Hematopoietic multipotent progenitor cell treated with erythropoietin and hydrocortisone succinate and interleukin-3 and kit ligand, for 6 days (in vitro differentiated cells): ENCODE measurements at regions not wholly inside any gene's neighbourhood (a gene's known extent, or its start where the extent isn't known, plus 50 kb on each side); places are given as distances from the start of the nearest gene placed in this dataset.
"Not testable (repeated sequence)": the region's sequence is repeated elsewhere in the genome, so short reads cannot be mapped to it uniquely, and the experiment has no call there.

ENCODE experiments used
- DNase-seq: peaks from one replicate; pipeline ENCODE4 v3.0.0-alpha.2; 2015

DNA sequence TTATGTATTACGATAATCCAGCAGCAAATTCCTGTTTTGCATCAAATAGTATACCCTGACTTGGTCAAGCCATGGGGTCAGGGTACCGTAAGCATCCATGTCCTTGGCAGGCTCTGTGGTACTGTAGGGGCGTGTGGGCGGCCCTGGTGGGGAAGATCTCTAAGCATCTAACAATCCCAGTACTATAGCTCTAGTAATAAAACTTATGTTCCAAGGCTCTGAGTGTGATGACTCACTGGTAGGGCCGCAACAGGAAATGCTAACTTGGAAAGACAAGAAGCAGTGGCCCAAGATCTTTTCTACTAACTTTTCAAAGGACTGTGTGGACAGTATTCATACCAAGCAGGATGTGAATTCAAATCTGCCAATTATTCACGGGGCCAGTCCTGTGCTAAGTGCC lies 63.8 kb downstream of the CLEC18A start:
- not testable (repeated sequence) for DNase-seq

DNA sequence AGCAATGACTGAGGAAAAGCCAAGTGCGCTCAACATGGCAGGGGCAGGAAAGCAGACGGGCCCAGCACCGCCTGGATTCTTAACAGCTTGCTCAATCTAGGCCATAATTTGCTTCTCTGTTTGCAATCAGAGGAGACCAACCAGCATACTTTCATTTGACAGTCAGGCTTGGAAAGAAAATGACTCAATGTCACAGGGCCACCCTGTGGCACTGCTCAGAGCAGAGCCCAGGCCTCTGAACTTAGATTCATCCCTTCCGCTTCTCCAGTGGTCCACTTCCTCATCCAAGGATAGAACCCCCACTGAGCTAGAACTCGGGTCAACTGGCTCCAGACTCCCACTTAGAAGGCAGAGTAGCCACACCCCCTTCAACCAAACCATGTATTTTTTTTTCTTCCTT lies 65.6 kb downstream of the CLEC18A start:
- DNase-seq = not testable (repeated sequence)

DNA sequence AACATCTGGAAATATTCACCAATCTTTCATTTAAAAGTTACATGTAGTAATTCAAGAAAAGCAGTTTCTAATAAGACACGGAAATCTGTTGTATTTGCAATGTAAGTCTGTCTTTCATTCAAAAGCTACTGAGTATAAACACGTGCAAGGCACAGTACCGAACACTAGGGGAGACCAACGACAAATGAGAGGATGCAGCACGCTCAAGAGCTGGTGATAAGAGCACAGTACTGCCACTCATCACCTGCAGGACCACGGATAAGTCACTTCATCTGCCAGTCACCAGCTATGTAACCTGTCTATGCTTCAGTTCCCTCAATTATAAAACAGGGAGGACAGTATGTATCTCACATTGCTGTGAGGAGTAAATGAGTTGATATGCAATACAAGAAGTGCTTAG lies 67.1 kb downstream of the CLEC18A start:
- DNase-seq = peak; percentile 71

DNA sequence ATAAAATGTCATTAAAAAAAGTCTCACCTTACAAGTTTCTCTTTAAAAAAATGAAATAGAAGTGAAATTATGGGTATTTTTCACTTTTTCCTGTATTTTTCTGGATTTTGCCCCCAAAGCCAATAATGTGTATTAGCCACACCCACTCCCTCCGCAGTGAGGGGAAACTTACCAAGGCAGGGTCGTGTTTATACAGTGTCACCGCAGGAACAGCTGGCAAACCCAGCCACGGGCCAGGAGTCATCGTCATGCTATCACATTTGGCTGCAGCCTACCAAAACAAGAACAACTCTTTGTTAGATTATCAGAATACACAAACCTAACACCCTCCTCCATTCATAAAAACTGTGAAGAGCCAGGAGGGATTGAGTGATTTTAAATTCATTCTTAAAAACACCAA lies 72.1 kb downstream of the CLEC18A start:
- DNase-seq = not testable (repeated sequence)

DNA sequence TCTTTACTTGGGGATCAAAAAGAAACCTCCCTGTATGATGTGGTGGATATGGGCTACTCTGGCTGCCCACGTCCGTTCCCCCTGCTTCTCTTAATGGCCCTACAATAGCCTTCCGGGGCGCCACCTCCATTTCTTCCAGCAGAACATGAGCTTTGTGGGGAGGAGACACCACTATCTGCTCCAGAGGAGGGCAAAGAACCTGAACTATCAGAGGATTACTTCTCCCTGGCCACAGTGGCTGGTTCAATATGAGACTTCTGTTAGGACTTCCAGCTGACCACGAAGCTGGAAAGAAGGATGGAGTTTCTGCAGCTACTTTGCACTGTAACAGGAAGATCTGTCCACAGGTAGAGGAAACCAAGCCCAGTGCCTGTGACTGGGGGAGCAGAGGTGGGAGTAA lies 72.8 kb downstream of the CLEC18A start:
- DNase-seq = not testable (repeated sequence)

DNA sequence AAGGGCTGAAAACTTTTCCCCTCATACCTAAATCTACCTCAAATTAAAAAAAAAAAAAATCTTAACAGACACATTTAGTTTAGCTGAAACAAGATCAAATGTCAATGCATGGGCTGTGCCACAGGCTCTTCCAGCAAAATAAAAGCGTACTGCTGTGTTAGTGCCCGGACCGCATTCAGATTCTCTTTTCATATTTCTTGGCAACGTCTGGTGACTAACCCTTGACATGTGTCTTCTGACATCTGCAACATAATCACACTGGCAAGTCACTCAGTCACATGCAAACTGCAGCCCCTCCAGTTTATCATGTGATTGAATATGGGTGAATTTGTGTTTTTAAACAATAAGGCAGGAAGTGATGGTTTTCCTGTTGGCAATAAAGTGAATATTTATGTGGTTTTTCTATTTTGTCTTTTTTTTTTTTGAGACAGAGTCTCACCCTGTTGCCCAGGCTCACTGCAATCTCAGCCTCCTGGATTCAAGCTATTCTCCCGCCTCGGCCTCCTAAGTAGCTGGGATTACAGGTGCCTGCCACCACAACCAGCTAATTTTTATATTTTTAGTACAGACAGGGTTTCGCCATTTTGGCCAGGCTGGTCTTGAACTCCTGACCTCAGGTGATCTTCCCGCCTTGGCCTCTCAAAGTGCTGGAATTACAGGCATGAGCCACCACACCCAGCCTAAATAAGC lies 75.2 kb downstream of the CLEC18A start:
- DNase-seq = peak; percentile 51

DNA sequence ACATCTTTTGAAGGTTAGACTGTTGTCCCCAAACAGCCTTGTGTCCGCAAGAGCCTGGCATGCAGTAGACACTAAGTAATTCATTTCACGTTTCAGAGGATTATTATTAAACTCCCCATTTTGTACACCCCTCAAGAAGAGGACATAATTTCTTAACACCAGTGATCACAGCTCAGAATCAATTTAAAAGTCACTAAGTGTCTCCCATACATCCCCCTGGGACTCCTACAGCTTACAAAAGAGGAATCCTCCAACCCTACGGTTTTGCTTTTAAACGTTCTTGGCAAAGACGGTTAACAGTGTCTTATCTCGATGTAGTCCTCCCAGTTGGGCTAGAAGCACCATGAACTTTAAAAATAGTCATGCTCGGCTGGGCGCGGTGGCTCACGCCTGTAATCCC lies 81.2 kb upstream of the PDPR start:
- DNase-seq = not testable (repeated sequence)

DNA sequence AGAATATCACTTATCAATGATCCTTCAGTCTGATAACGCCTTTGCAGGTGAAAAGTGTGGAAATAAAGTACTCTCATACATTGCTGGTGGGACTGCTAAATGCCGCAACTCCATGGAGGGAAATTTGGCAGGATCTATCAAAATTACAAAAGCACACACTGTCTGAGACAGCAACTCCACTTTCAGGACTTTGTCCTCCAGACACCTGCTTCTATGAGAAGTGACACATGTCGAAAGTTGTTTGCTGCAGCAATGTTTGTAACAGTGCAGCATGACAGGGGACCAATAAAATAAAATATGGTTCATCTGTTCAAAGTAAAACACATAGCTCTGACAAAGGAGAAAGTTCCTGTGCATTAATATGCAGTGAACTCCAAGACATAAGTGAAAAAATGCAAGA lies 76.2 kb upstream of the PDPR start:
- DNase-seq = not testable (repeated sequence)

DNA sequence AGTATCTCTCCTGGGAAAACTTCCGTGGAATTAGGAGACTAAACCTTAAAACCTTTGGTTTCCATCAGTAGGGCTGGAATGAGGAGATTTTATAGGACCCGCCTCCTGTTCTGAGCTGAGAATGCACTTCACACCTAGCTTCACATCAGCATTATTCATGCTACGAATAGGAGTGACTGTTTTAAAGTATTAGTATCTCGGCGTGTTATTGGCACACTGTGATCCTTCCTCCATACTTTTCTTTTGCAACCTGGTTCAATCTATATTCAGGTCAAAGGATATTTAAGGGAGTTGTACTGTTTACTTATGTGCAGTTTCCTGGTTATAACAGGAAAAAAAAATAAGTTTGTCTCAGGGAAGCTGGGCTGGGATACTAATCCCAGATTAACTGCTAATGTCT lies 73.6 kb upstream of the PDPR start:
- not testable (repeated sequence) for DNase-seq

DNA sequence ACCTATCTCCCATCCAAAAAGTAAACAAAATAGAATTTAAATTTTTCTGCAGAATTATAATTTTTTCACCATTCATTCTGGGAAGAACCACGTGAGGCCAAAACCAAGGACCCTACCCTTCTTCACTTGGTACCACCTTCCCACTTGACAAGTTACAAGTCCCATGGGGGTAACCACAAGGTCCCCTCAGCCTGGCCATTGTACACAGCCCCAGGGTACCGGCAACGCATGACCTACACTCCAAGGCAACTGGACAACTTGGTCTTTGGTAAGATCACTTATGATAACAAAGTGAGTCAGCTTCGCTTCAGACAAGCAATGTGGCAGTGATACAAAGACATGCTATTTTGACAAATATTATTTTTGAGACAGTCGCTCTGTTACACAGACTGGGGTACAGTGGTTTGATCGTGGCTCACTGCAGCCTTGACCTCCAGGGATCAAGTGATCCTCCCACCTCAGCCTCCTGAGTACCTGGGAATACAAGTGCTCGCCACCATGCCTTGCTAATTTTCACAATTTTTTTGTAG lies 70.5 kb upstream of the PDPR start:
- DNase-seq = not testable (repeated sequence)

DNA sequence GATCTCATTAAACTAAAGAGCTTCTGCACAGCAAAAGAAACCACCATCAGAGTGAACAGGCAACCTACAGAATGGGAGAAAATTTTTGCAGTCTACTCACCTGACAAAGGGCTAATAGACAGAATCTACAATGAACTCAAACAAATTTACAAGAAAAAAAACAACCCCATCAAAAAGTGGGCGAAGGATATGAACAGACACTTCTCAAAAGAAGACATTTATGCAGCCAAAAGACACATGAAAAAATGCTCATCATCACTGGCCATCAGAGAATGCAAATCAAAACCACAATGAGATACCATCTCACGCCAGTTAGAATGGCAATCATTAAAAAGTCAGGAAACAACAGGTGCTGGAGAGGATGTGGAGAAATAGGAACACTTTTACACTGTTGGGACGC lies 67.6 kb upstream of the PDPR start:
- DNase-seq = not testable (repeated sequence)

DNA sequence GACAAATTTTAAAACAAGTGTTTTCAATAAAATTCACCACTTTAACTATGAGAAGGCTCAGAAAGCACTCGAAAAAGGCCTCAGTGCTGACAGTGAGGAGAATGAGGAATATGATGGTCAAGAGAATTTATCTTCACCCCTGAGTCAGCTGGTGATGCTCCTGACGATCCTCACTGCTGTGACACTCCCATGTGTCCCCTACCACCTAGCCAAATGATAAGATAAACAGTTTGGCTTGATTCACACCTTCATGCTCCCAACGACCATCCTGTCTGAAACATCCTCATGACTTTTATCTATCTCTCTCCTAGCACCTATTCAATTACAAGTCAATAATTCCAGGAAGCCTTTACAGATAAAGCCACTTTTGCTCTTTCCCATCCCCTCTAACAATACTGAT lies 66.0 kb upstream of the PDPR start:
- DNase-seq = not testable (repeated sequence)

DNA sequence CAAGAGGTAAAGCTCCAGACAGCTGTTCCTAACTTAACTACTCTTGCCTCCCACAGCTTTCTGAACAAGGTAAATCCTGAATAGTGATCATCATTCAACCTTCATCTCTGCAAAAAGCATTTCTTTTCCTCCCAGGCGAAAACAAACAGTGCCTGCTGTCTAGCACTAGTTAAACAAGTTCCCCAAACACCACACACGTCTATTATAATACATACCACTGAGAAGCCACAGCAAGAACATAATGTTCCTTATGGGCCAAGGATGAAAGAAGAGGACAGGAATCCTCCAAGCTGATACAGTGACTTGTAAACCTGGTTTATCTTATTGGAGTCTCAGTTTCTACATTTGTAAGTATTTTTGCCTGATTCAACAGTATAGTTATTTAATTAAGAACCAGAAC lies 56.1 kb upstream of the PDPR start:
- not testable (repeated sequence) for DNase-seq

DNA sequence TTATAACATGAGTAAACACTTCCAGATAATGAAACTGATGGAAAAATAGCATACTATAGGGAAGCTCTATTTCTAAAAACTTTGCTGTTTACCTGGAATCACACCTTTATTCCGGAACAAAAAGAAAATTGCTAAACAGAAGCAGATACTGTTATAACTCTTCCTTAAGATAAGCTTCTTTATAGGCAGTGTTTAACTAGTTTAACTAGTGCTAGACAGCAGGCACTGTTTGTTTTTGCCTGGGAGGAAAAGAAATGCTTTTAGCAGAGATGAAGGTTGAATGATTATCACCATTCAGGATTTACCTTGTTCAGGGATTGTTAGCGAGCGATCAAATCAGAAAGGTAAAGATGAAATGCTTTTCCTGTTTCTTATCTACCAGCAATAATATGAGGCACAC lies 54.7 kb upstream of the PDPR start:
- not testable (repeated sequence) for DNase-seq

DNA sequence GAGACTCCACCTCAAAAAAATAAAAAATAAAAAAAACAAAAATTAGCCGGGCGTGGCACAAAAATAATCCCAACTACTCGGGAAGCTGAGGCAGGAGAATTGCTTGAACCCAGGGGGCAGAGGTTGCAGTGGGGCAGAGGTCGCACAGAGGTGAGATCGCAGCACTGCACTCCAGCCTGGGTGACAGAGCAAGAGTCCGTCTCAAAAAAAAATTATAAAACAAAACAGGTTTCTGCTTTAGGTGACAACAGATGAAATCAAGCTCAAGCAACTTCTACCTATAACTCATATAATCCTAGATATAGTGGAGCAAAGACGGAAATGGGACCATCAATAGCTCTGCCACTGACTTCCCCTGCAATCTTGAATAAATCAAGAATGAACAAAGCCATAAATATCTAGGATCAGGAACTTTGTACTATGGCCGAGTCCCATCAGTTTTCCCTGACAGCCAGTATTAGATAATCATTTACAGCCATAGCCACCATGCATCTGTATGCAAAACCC lies 53.6 kb upstream of the PDPR start:
- DNase-seq = not testable (repeated sequence)

DNA sequence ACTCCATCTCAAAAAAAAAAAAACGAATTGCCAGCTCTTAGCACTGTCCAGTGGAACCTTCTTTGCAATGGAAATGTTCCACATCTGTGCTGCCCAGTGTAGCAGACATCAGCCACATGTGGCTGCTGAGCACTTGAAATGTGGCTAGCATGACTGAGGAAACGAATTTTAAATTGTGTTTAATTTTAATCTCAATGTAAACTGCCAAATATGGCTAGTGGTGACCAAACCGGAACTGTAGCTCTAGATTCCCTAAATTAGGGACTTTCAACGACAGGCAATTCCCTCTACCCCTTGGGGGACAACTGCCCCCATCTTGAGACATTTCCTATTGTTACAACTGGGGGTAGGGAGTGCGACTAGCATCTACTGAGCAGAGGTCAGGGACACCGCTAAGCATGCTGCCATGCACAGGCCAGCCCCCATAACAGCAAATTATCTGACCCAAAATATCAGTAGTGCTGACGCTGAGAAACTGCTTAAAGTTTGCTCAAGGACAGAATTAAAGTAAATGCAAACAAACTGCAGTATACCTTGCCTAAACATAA lies 52.4 kb upstream of the PDPR start:
- not testable (repeated sequence) for DNase-seq

DNA sequence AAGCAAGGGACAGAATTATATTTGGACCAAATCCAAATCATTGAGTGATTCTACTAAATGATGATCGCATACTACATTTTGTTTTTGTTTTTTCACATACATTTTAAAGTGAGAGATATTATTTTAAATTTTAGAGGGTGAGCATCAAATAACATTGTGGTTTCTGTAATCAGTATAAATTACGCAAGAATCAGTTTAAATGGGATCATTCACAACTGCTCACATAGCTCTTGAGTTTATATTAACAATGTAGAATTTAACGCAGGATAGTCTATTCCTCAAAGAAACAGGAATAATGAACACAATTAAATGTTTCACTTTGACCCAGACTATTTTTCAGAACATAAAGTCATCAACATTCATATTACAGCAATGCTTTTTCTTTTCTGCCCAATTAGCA lies 51.2 kb upstream of the PDPR start:
- DNase-seq = peak; percentile 5
